AG08396 (cell line): ENCODE measurements at regions not wholly inside any gene's neighbourhood (a gene's known extent, or its start where the extent isn't known, plus 50 kb on each side); places are given as distances from the start of the nearest gene placed in this dataset.
A peak's percentile ranks its signal among the peaks of the same experiment; 100 is the strongest.

Source experiments
- DNase-seq: peaks from one replicate; pipeline ENCODE4 v3.0.0; 2012; ENCODE audit warnings: low spot score, mixed read lengths

- DNase-seq = no peak
Measured at GRCh38 chr6:105907301-105907700, 178.8 kb upstream of the PRDM1 start.

- no peak for DNase-seq
Measured at GRCh38 chr6:105902401-105903031, 183.6 kb upstream of the PRDM1 start.

GRCh38 chr6:105901583-105901982 lies 184.6 kb upstream of the PRDM1 start:
- DNase-seq = no peak

GRCh38 chr6:105900125-105900937 lies 185.8 kb upstream of the PRDM1 start:
- peak; percentile 49 for DNase-seq

GRCh38 chr6:105898286-105898685 lies 187.8 kb upstream of the PRDM1 start:
- DNase-seq = peak; percentile 35

GRCh38 chr6:105897131-105897530 lies 189.0 kb upstream of the PRDM1 start:
- DNase-seq = no peak

GRCh38 chr6:105896821-105897095 lies 189.4 kb upstream of the PRDM1 start:
- no peak for DNase-seq

- no peak for DNase-seq
Measured at GRCh38 chr6:105896052-105896820, 189.9 kb upstream of the PRDM1 start.

GRCh38 chr6:105894556-105894955 lies 191.6 kb upstream of the PRDM1 start:
- DNase-seq = no peak

- no peak for DNase-seq
Measured at GRCh38 chr6:105893741-105894140, 192.4 kb upstream of the PRDM1 start.

- no peak for DNase-seq
Measured at GRCh38 chr6:105892577-105893262, 193.4 kb upstream of the PRDM1 start.

- DNase-seq = no peak
Measured at GRCh38 chr6:105890521-105891244, 195.5 kb upstream of the PRDM1 start.

- no peak for DNase-seq
Measured at GRCh38 chr6:105889902-105890301, 196.2 kb upstream of the PRDM1 start.

GRCh38 chr6:105886814-105887544 lies 199.2 kb upstream of the PRDM1 start:
- DNase-seq = no peak

GRCh38 chr6:105886066-105886813 lies 199.9 kb upstream of the PRDM1 start:
- DNase-seq = no peak

GRCh38 chr6:105884426-105884825 lies 201.7 kb upstream of the PRDM1 start:
- no peak for DNase-seq

GRCh38 chr6:105884011-105884410 lies 202.1 kb upstream of the PRDM1 start:
- DNase-seq = no peak

GRCh38 chr6:105882828-105883227 lies 203.3 kb upstream of the PRDM1 start:
- no peak for DNase-seq

- peak; percentile 28 for DNase-seq
Measured at GRCh38 chr6:105882121-105882803, 203.9 kb upstream of the PRDM1 start.

GRCh38 chr6:105881608-105882007 lies 204.5 kb upstream of the PRDM1 start:
- DNase-seq = no peak
